ENCODE measurements at regions not wholly inside any gene's neighbourhood (a gene's known extent, or its start where the extent isn't known, plus 50 kb on each side); places are given as distances from the start of the nearest gene placed in this dataset.
A peak's percentile ranks its signal among the peaks of the same experiment; 100 is the strongest.

DNA sequence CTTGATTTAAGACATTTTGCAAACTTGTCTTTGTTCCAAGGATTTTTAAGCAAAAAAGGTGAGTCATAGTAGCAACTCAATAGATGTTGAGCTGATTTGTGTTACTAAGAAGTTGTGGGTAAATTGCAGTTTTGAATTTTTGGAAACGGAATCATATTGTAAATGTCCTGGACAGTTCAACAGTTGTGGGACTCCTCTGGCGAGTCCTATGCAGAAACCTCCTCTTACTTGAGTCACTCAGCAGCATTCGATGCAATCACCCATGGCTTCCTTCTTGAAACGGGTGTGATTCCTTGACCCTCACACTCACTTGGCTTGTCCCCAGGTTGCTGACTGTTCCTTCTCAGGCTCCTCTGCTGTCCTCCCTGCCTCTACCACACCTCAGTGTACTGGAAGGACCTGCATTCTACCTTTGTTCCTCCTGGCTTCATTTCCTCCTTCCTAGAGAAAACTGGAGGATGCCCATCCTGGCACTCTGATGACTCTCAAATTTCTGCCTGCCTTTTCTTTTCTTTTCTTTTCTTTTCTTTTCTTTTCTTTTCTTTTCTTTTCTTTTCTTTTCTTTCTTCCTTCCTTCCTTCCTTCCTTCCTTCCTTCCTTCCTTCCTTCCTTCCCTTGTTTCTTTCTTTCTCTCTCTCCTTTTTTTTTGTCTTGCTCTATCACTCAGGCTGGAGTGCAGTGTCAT is 52.8 kb upstream of the DGKG start:
- DNase-seq (ENCODE audit: low spot score) (no peak), ATAC-seq (no peak)
- Mint-ChIP-seq H3K9me3 (peaks cover 3% of the 10 kb centered on the region; the same call in 1 of the 2 replicates), H3K27ac (no peak overlapping the region), H3K4me1 (peaks cover 26% of the 10 kb centered on the region), H3K36me3 (no peaks in the 10 kb centered on the region), H3K4me3 (peak overlapping the region; percentile 72), H3K27me3 (ENCODE audit: low read depth) (no peaks in the 10 kb centered on the region; the same call in 1 of the 2 replicates)
- POLR2A ChIA-PET = no interaction called here
- CTCF ChIA-PET = interaction anchor here (1.3 to 1.8 kb wide), 2 partner anchors 11 to 125 kb away, joined by 3 to 5 read pairs; no protein-coding TSS in a partner anchor
- TF ChIP-seq, protein P1, sequence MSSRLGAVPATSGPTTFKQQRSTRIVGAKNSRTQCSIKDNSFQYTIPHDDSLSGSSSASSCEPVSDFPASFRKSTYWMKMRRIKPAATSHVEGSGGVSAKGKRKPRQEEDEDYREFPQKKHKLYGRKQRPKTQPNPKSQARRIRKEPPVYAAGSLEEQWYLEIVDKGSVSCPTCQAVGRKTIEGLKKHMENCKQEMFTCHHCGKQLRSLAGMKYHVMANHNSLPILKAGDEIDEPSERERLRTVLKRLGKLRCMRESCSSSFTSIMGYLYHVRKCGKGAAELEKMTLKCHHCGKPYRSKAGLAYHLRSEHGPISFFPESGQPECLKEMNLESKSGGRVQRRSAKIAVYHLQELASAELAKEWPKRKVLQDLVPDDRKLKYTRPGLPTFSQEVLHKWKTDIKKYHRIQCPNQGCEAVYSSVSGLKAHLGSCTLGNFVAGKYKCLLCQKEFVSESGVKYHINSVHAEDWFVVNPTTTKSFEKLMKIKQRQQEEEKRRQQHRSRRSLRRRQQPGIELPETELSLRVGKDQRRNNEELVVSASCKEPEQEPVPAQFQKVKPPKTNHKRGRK (CRISPR knock-in tag; IDR thresholded peaks at IDR 0.05; ENCODE audit: borderline replicate concordance) = peak; percentile 79; the same call in 1 of the 2 replicates
- TF ChIP-seq NR1H2 (CRISPR knock-in tag; IDR thresholded peaks at IDR 0.05) = no peak

DNA sequence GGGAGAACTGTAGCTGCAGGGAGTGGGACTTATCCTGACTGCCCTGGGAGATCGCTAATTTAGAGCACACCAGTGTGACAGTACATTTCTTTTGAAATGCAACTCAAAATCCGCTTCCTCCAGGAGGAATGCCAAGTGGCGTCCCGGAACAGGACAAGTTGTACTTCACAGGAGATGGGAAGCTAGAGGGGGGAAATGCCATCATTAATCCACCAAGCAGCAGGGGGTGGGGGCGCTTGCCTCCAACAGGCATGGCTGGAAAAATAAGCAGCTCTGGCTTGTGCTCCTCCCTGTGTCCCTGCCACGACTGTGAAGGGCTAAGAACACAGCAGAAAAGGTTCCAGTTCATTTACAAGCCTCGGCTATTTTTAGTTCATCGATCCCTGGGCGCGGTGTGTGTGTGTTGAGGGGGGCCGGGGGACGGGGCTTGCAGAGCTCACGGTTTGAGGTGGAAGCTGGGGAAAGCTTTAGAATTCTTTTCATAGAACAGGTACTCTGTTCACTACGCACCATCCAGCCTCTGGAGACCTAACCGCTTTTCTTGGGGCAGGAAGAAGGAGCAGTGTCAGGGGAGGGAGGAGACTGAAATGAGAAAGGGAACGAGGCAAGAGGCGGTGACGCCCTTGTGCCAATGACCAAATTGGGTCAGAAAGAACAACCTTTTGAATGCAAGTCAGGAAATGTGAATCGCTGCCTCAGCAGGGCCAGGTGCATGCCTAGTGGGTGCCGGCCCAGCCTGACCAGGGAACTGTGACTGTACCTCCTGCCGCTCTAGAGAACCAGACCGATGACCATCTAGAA is 51.8 kb upstream of the DGKG start:
- H3K27ac Mint-ChIP-seq = peak overlapping the region; percentile 62
- peak overlapping the region; percentile 72 for H3K4me3 Mint-ChIP-seq
- peak; percentile 74 for ATAC-seq
- peak; percentile 45 for DNase-seq (ENCODE audit: low spot score)
- H3K4me1 Mint-ChIP-seq = peaks cover 32% of the 10 kb centered on the region
- H3K27me3 Mint-ChIP-seq (ENCODE audit: low read depth) = no peaks in the 10 kb centered on the region; the same call in 1 of the 2 replicates
- TF ChIP-seq GTF2I (CRISPR knock-in tag; conservative IDR thresholded peaks at IDR 0.05) (no peak), ZNF423 (CRISPR knock-in tag; IDR thresholded peaks at IDR 0.05) (peak; percentile 47; the same call in 1 of the 2 replicates), ZNF263 (CRISPR knock-in tag; IDR thresholded peaks at IDR 0.05; ENCODE audit: low read depth) (no peak), ZNF121 (CRISPR knock-in tag; IDR thresholded peaks at IDR 0.05) (no peak), ELF4 (CRISPR knock-in tag; IDR thresholded peaks at IDR 0.05; ENCODE audit: low read depth) (no peak)
- TF ChIP-seq, protein P2, sequence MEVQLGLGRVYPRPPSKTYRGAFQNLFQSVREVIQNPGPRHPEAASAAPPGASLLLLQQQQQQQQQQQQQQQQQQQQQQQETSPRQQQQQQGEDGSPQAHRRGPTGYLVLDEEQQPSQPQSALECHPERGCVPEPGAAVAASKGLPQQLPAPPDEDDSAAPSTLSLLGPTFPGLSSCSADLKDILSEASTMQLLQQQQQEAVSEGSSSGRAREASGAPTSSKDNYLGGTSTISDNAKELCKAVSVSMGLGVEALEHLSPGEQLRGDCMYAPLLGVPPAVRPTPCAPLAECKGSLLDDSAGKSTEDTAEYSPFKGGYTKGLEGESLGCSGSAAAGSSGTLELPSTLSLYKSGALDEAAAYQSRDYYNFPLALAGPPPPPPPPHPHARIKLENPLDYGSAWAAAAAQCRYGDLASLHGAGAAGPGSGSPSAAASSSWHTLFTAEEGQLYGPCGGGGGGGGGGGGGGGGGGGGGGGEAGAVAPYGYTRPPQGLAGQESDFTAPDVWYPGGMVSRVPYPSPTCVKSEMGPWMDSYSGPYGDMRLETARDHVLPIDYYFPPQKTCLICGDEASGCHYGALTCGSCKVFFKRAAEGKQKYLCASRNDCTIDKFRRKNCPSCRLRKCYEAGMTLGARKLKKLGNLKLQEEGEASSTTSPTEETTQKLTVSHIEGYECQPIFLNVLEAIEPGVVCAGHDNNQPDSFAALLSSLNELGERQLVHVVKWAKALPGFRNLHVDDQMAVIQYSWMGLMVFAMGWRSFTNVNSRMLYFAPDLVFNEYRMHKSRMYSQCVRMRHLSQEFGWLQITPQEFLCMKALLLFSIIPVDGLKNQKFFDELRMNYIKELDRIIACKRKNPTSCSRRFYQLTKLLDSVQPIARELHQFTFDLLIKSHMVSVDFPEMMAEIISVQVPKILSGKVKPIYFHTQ (CRISPR knock-in tag; IDR thresholded peaks at IDR 0.05) = no peak
- TF ChIP-seq, protein P3, sequence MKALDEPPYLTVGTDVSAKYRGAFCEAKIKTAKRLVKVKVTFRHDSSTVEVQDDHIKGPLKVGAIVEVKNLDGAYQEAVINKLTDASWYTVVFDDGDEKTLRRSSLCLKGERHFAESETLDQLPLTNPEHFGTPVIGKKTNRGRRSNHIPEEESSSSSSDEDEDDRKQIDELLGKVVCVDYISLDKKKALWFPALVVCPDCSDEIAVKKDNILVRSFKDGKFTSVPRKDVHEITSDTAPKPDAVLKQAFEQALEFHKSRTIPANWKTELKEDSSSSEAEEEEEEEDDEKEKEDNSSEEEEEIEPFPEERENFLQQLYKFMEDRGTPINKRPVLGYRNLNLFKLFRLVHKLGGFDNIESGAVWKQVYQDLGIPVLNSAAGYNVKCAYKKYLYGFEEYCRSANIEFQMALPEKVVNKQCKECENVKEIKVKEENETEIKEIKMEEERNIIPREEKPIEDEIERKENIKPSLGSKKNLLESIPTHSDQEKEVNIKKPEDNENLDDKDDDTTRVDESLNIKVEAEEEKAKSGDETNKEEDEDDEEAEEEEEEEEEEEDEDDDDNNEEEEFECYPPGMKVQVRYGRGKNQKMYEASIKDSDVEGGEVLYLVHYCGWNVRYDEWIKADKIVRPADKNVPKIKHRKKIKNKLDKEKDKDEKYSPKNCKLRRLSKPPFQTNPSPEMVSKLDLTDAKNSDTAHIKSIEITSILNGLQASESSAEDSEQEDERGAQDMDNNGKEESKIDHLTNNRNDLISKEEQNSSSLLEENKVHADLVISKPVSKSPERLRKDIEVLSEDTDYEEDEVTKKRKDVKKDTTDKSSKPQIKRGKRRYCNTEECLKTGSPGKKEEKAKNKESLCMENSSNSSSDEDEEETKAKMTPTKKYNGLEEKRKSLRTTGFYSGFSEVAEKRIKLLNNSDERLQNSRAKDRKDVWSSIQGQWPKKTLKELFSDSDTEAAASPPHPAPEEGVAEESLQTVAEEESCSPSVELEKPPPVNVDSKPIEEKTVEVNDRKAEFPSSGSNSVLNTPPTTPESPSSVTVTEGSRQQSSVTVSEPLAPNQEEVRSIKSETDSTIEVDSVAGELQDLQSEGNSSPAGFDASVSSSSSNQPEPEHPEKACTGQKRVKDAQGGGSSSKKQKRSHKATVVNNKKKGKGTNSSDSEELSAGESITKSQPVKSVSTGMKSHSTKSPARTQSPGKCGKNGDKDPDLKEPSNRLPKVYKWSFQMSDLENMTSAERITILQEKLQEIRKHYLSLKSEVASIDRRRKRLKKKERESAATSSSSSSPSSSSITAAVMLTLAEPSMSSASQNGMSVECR (CRISPR knock-in tag; IDR thresholded peaks at IDR 0.05; ENCODE audit: borderline replicate concordance) = no peak
- H3K9me3 Mint-ChIP-seq = peaks cover 3% of the 10 kb centered on the region; the same call in 1 of the 2 replicates
- H3K36me3 Mint-ChIP-seq = no peaks in the 10 kb centered on the region
- POLR2A ChIA-PET = interaction anchor here (0.6 kb wide), 1 partner anchor 148 kb away, joined by 4 read pairs; no protein-coding TSS in a partner anchor
- CTCF ChIA-PET = interaction anchor here (1.0 to 1.8 kb wide), 4 partner anchors 12 to 155 kb away, joined by 4 to 5 read pairs (median 4); no protein-coding TSS in a partner anchor

DNA sequence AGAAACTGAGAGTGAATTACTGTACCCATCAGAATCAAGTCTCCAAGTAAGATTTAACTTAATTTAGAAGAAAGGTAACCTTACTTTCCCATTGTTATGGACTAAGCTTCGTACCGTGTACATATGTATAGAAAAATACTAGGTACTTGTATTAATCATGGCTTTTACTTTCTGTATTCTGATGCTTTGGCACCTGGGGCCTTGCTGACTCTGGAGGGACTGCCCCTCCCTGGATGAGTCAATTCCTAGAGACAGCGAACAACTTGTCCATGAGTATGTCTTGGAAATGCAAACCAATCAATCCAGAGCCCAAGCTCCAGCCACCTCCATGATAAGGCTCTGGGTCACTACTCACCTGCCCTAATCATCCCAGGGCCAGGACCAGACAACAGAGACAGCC is 50.0 kb upstream of the DGKG start:
- POLR2A ChIA-PET = no interaction called here
- Mint-ChIP-seq H3K27me3 (ENCODE audit: low read depth) (no peaks in the 10 kb centered on the region; the same call in 1 of the 2 replicates), H3K4me3 (no peak overlapping the region), H3K9me3 (peaks cover 3% of the 10 kb centered on the region; the same call in 1 of the 2 replicates), H3K4me1 (peaks cover 33% of the 10 kb centered on the region), H3K36me3 (no peaks in the 10 kb centered on the region), H3K27ac (no peak overlapping the region)
- ATAC-seq (no peak), DNase-seq (ENCODE audit: low spot score) (no peak)
- CTCF ChIA-PET = no interaction called here
- TF ChIP-seq ZNF219 (CRISPR knock-in tag; IDR thresholded peaks at IDR 0.05; ENCODE audit: borderline replicate concordance) (no peak), ZNF263 (CRISPR knock-in tag; IDR thresholded peaks at IDR 0.05; ENCODE audit: low read depth) (no peak), SMAD3 (CRISPR knock-in tag; IDR thresholded peaks at IDR 0.05; ENCODE audit: borderline replicate concordance) (no peak), FOXK1 (CRISPR knock-in tag; IDR thresholded peaks at IDR 0.05) (no peak), RORB (CRISPR knock-in tag; IDR thresholded peaks at IDR 0.05) (no peak), NR1H2 (CRISPR knock-in tag; IDR thresholded peaks at IDR 0.05) (no peak)
- TF ChIP-seq, protein P4, sequence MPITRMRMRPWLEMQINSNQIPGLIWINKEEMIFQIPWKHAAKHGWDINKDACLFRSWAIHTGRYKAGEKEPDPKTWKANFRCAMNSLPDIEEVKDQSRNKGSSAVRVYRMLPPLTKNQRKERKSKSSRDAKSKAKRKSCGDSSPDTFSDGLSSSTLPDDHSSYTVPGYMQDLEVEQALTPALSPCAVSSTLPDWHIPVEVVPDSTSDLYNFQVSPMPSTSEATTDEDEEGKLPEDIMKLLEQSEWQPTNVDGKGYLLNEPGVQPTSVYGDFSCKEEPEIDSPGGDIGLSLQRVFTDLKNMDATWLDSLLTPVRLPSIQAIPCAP (CRISPR knock-in tag; IDR thresholded peaks at IDR 0.05) = no peak
- TF ChIP-seq, protein P5, sequence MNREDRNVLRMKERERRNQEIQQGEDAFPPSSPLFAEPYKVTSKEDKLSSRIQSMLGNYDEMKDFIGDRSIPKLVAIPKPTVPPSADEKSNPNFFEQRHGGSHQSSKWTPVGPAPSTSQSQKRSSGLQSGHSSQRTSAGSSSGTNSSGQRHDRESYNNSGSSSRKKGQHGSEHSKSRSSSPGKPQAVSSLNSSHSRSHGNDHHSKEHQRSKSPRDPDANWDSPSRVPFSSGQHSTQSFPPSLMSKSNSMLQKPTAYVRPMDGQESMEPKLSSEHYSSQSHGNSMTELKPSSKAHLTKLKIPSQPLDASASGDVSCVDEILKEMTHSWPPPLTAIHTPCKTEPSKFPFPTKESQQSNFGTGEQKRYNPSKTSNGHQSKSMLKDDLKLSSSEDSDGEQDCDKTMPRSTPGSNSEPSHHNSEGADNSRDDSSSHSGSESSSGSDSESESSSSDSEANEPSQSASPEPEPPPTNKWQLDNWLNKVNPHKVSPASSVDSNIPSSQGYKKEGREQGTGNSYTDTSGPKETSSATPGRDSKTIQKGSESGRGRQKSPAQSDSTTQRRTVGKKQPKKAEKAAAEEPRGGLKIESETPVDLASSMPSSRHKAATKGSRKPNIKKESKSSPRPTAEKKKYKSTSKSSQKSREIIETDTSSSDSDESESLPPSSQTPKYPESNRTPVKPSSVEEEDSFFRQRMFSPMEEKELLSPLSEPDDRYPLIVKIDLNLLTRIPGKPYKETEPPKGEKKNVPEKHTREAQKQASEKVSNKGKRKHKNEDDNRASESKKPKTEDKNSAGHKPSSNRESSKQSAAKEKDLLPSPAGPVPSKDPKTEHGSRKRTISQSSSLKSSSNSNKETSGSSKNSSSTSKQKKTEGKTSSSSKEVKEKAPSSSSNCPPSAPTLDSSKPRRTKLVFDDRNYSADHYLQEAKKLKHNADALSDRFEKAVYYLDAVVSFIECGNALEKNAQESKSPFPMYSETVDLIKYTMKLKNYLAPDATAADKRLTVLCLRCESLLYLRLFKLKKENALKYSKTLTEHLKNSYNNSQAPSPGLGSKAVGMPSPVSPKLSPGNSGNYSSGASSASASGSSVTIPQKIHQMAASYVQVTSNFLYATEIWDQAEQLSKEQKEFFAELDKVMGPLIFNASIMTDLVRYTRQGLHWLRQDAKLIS (CRISPR knock-in tag; IDR thresholded peaks at IDR 0.05; ENCODE audit: borderline replicate concordance) = no peak

All from WTC11 (cell line).